Endothelial cell of umbilical vein (primary cell): ENCODE measurements at regions not wholly inside any gene's neighbourhood (a gene's known extent, or its start where the extent isn't known, plus 50 kb on each side); places are given as distances from the start of the nearest gene placed in this dataset.

ENCODE experiments used
- BruUV-seq: library from RNA; stranded (reverse); fragments of 400-500 nt; replicated peaks from 2 replicates; lab custom pipeline; 2021; lab: Mats Ljungman, UMichigan
- CTCF ChIA-PET: fragments of 300-600, 350-600 bp; sonication (Branson Sonifier 250); formaldehyde crosslinking; loops from one replicate; lab custom pipeline; 2021; ENCODE audit warnings: antibody characterized with exemption, inconsistent platforms; lab: Charles Lee
- POLR2A ChIA-PET: fragments of 300-600, 350-600 bp; sonication (Branson Sonifier 250); formaldehyde crosslinking; loops from one replicate; lab custom pipeline; 2021; ENCODE audit warnings: antibody characterized with exemption, inconsistent platforms; lab: Charles Lee
- DNase-seq: peaks from one replicate; pipeline ENCODE4 v3.0.0-alpha.2; 2011; ENCODE audit warnings: low read depth, low spot score
- FAIRE-seq: peaks from 2 replicates; lab custom pipeline; 2011; peaks lifted over from hg19 to GRCh38; lab: Jason Lieb, UNC
- H2AFZ ChIP-seq: 2 replicates; pipeline ENCODE4 v1.6.0; 2012; ENCODE audit warnings: low read depth, low read length, control low read depth, inconsistent platforms
- H3K27ac ChIP-seq: 2 replicates; pipeline ENCODE4 v1.5.1; 2011; ENCODE audit warnings: low read depth, mild to moderate bottlenecking, control low read depth, low read length, moderate library complexity; ENCODE audit not compliant: insufficient read depth
- H3K27me3 ChIP-seq, 2 experiments: 2 replicates each; pipeline versions ENCODE4 v1.6.0 to v1.6.1; 2011; ENCODE audit warnings: low read length in 2 of 2, mixed read lengths in 1 of 2; ENCODE audit not compliant: control insufficient read depth in 2 of 2, insufficient read depth in 2 of 2
- H3K36me3 ChIP-seq, 2 experiments: 2 replicates in 1 of 2; 3 replicates in 1 of 2; pipeline ENCODE4 v1.5.1; 2011; ENCODE audit warnings: low read length in 2 of 2, mild to moderate bottlenecking in 1 of 2, moderate library complexity in 1 of 2; ENCODE audit not compliant: control insufficient read depth in 2 of 2, insufficient read depth in 2 of 2; ENCODE audit errors: extremely low read depth in 1 of 2
- H3K4me1 ChIP-seq: 3 replicates; pipeline ENCODE4 v1.5.1; 2011; ENCODE audit warnings: mild to moderate bottlenecking, low read length; ENCODE audit not compliant: control insufficient read depth, insufficient read depth; ENCODE audit errors: extremely low read depth
- H3K4me2 ChIP-seq: 2 replicates; pipeline ENCODE4 v1.6.1; 2011; ENCODE audit warnings: low read length, control low read depth, mixed read lengths; ENCODE audit not compliant: insufficient read depth
- H3K4me3 ChIP-seq, 3 experiments: fragments of 200-600 bp in 1 of 3; sonication (generic), shearing (Covaris generic) in 1 of 3; replicated peaks in 1 of 3; 2 replicates each; pipeline ENCODE4 v1.5.1; 2011 to 2016; ENCODE audit warnings: control low read depth in 3 of 3, low read length in 3 of 3, mild to moderate bottlenecking in 2 of 3, inconsistent platforms in 1 of 3, low read depth in 1 of 3, moderate library complexity in 1 of 3; ENCODE audit not compliant: insufficient read depth in 1 of 3
- H3K79me2 ChIP-seq: 2 replicates; pipeline ENCODE4 v1.6.0; 2012; ENCODE audit warnings: low read length, inconsistent platforms; ENCODE audit not compliant: control insufficient read depth, insufficient read depth
- H3K9ac ChIP-seq: replicated peaks from 2 replicates; pipeline ENCODE3; 2011; ENCODE audit warnings: low read length, control low read depth; ENCODE audit not compliant: insufficient read depth; ENCODE audit errors: extremely low read depth
- H3K9me1 ChIP-seq: replicated peaks from 3 replicates; pipeline ENCODE4 v1.6.0; 2011; ENCODE audit warnings: mild to moderate bottlenecking, low read length; ENCODE audit not compliant: control insufficient read depth, insufficient read depth; ENCODE audit errors: extremely low read depth
- H3K9me3 ChIP-seq: replicated peaks from 2 replicates; pipeline ENCODE4 v1.5.1; 2012; ENCODE audit warnings: low read length, inconsistent platforms; ENCODE audit not compliant: control insufficient read depth, insufficient read depth
- H4K20me1 ChIP-seq: replicated peaks from 2 replicates; pipeline ENCODE3; 2011; ENCODE audit warnings: mild to moderate bottlenecking, low read length; ENCODE audit not compliant: control insufficient read depth, insufficient read depth; ENCODE audit errors: extremely low read depth
- CTCF ChIP-seq, 2 donors: IDR thresholded peaks; 1 replicate in 1 of 2; 2 replicates in 1 of 2; pipeline ENCODE4 v1.5.1; 2011; ENCODE audit warnings: low read length in 2 of 2, mild to moderate bottlenecking in 2 of 2, moderate library complexity in 2 of 2, control low read depth in 1 of 2, inconsistent platforms in 1 of 2, low read depth in 1 of 2; ENCODE audit not compliant: insufficient read depth in 1 of 2; ENCODE audit errors: extremely low read depth in 1 of 2
- EZH2 ChIP-seq: IDR thresholded peaks from 2 replicates; pipeline ENCODE4 v1.6.1; 2012; ENCODE audit warnings: borderline replicate concordance, low read depth, mild to moderate bottlenecking, moderate library complexity, low read length, inconsistent platforms; ENCODE audit not compliant: severe bottlenecking
- FOS ChIP-seq: IDR thresholded peaks from 2 replicates; pipeline ENCODE4 v1.6.1; 2011; ENCODE audit warnings: mild to moderate bottlenecking, low read length, moderate library complexity, borderline replicate concordance; ENCODE audit not compliant: insufficient read depth
- GATA2 ChIP-seq: IDR thresholded peaks from 2 replicates; pipeline ENCODE4 v1.7.0; 2011; ENCODE audit warnings: low read depth, mild to moderate bottlenecking, moderate library complexity, mixed read lengths, low read length; ENCODE audit not compliant: insufficient read length, insufficient read depth
- JUN ChIP-seq: IDR thresholded peaks from 2 replicates; pipeline ENCODE4 v1.6.1; 2011; ENCODE audit warnings: borderline replicate concordance, low read depth; ENCODE audit not compliant: insufficient read length, insufficient read depth
- MAX ChIP-seq: IDR thresholded peaks from 2 replicates; pipeline ENCODE4 v1.6.1; 2011; ENCODE audit not compliant: insufficient read depth, insufficient read length
- MYC ChIP-seq: IDR thresholded peaks from one replicate; pipeline ENCODE4 v1.6.1; 2011; ENCODE audit warnings: mild to moderate bottlenecking, low read depth, low read length
- POLR2A ChIP-seq: IDR thresholded peaks from 2 replicates; pipeline ENCODE4 v1.6.1; 2012; ENCODE audit warnings: low read depth, mild to moderate bottlenecking, control low read depth, low read length
- POLR2AphosphoS5 ChIP-seq: IDR thresholded peaks from 2 replicates; pipeline ENCODE4 v1.6.1; 2012; ENCODE audit warnings: low read depth, mild to moderate bottlenecking, control low read depth, low read length, moderate library complexity; ENCODE audit not compliant: insufficient read depth
- dilution Hi-C: fragments of 300-500 bp; cut with MboI; formaldehyde crosslinking; loops from one replicate; pipeline ENCODE4 v1.15.0; 2019; ENCODE audit warnings: low sequenced_read_pairs; ENCODE audit not compliant: extremely low pct_ligation_motif_present
- intact Hi-C: fragments of 100-400 bp; cut with micrococcal nuclease; formaldehyde crosslinking; loops from one replicate; pipeline ENCODE4 v1.10.0; 2022

GRCh38 chr13:44234566-44234965, 139.1 kb upstream of the SERP2 start:
- Histone ChIP-seq H2AFZ (no peak overlapping the region), H3K27ac (no peak overlapping the region), H3K9me3 (no peaks in the 10 kb centered on the region), H3K36me3 (no peaks in the 10 kb centered on the region), H3K4me2 (no peak overlapping the region), H4K20me1 (no peaks in the 10 kb centered on the region), H3K27me3 (no peaks in the 10 kb centered on the region), H3K9ac (no peak overlapping the region), H3K9me1 (no peaks in the 10 kb centered on the region), H3K4me3 (no peak overlapping the region), H3K79me2 (no peaks in the 10 kb centered on the region), H3K4me1 (peaks cover 36% of the 10 kb centered on the region)
- intact Hi-C loops = no loop called here
- ChIA-PET POLR2A (no interaction called here), CTCF (interaction anchor here (3.5 kb wide), 1 partner anchor 43 kb away, joined by 9 read pairs; no protein-coding TSS in a partner anchor)
- no peak for TF ChIP-seq MYC
- TF ChIP-seq JUN = no peak
- TF ChIP-seq FOS = no peak
- no peak for TF ChIP-seq POLR2A
- TF ChIP-seq POLR2AphosphoS5 = no peak
- no peak for TF ChIP-seq MAX
- TF ChIP-seq EZH2 = no peak
- TF ChIP-seq CTCF (IDR thresholded peaks at IDR 0.05; ENCODE audit: extremely low read depth in 1 of 2, insufficient read depth in 1 of 2, low read depth in 1 of 2, low read length in 2 of 2) = no peak
- no peak for TF ChIP-seq GATA2
- DNase-seq = no peak
- no peak for FAIRE-seq
- dilution Hi-C loops = no loop called here
- BruUV-seq = no TSS peak
